ENCODE measurements at regions not wholly inside any gene's neighbourhood (a gene's known extent, or its start where the extent isn't known, plus 50 kb on each side); places are given as distances from the start of the nearest gene placed in this dataset.

- Histone ChIP-seq H3K4me1 (ENCODE audit: control insufficient read depth, insufficient read depth, low read length) (no peaks in the 10 kb centered on the region), H3K27me3 (ENCODE audit: control insufficient read depth, insufficient read depth, low read length) (no peaks in the 10 kb centered on the region), H3K9me3 (replicated peaks; ENCODE audit: low read length) (peaks cover 99% of the 10 kb centered on the region), H3K36me3 (ENCODE audit: insufficient read depth, low read length) (peaks cover 96% of the 10 kb centered on the region), H3K9ac (ENCODE audit: low read depth, low read length) (no peak overlapping the region), H3K4me3 (ENCODE audit: low read length) (no peak overlapping the region), H3K4me2 (ENCODE audit: low read length) (no peak overlapping the region)
Measured at GRCh38 chr15:25059698-25060471, 105.1 kb downstream of the SNRPN start.

DNA sequence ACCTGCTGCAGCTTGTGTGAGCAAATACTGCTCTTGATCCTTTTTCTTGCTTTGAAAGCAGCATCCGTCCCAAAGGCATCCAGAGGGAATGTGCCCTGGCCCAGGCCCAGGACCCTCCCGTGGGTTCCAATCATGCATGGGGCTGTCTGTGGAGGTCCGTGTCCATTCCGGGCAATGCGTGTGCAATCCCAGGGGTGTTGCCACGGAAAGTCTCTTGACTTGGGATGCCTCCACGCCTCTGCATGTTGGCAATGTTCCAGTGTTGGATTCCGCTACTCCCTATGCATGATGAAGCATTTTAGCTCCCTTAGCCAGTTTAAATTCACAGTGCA is 105.7 kb downstream of the SNRPN start:
- H3K36me3 ChIP-seq (ENCODE audit: insufficient read depth, low read length): peaks cover 96% of the 10 kb centered on the region
- H3K9ac ChIP-seq (ENCODE audit: low read depth, low read length): no peak overlapping the region
- no peaks in the 10 kb centered on the region for H3K27me3 ChIP-seq (ENCODE audit: control insufficient read depth, insufficient read depth, low read length)
- H3K4me2 ChIP-seq (ENCODE audit: low read length): no peak overlapping the region
- no peak overlapping the region for H3K4me3 ChIP-seq (ENCODE audit: low read length)
- peaks cover 99% of the 10 kb centered on the region for H3K9me3 ChIP-seq (replicated peaks; ENCODE audit: low read length)
- H3K4me1 ChIP-seq (ENCODE audit: control insufficient read depth, insufficient read depth, low read length): no peaks in the 10 kb centered on the region

- peaks cover 96% of the 10 kb centered on the region for H3K36me3 ChIP-seq (ENCODE audit: insufficient read depth, low read length)
- no peaks in the 10 kb centered on the region for H3K4me1 ChIP-seq (ENCODE audit: control insufficient read depth, insufficient read depth, low read length)
- H3K4me3 ChIP-seq (ENCODE audit: low read length): no peak overlapping the region
- no peak overlapping the region for H3K9ac ChIP-seq (ENCODE audit: low read depth, low read length)
- no peaks in the 10 kb centered on the region for H3K27me3 ChIP-seq (ENCODE audit: control insufficient read depth, insufficient read depth, low read length)
- peaks cover 99% of the 10 kb centered on the region for H3K9me3 ChIP-seq (replicated peaks; ENCODE audit: low read length)
- no peak overlapping the region for H3K4me2 ChIP-seq (ENCODE audit: low read length)
Measured at GRCh38 chr15:25060996-25061620, 106.3 kb downstream of the SNRPN start.

DNA sequence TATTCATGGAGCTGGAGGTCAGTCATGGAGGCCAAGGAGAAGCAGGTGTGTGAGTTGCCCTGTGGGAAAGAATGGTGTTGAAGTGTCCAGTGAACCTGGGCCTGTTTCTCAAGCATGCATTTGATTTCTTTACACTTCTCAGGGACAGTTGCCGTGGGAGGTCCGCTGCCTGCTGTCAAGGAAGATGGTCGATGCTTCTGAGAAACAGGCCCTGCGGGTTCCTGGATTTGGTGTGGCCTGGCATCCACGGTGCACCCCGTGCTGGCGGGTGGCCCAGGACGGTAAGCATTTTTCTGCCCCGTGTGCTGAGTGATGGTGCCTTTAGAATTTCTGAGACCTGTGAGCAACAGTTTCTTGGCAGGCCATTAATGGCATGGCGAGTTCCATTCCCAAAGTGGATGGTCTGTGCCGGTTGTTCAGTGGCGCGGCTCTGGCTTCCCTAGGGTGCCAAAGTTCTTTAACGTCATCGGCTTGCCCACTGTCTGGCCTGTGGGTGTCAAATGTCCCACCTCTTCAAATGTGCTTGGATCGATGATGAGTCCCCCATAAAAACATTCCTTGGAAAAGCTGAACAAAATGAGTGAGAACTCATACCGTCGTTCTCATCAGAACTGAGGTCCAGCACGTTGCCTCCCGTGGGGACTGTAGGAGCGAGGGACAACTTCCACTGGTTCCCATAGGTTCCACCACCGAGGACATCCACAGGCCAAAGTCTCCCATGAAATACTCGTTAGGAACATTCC is 107.2 kb downstream of the SNRPN start:
- no peak overlapping the region for H3K4me2 ChIP-seq (ENCODE audit: low read length)
- H3K27me3 ChIP-seq (ENCODE audit: control insufficient read depth, insufficient read depth, low read length): no peaks in the 10 kb centered on the region
- H3K36me3 ChIP-seq (ENCODE audit: insufficient read depth, low read length): peaks cover 96% of the 10 kb centered on the region
- H3K9me3 ChIP-seq (replicated peaks; ENCODE audit: low read length): peaks cover 99% of the 10 kb centered on the region
- H3K9ac ChIP-seq (ENCODE audit: low read depth, low read length): no peak overlapping the region
- H3K4me3 ChIP-seq (ENCODE audit: low read length): peak overlapping the region; percentile 13
- no peaks in the 10 kb centered on the region for H3K4me1 ChIP-seq (ENCODE audit: control insufficient read depth, insufficient read depth, low read length)

GRCh38 chr15:25062551-25063430 is 108.0 kb downstream of the SNRPN start:
- Histone ChIP-seq H3K4me3 (ENCODE audit: low read length) (peak overlapping the region; percentile 13), H3K36me3 (ENCODE audit: insufficient read depth, low read length) (peaks cover 99% of the 10 kb centered on the region), H3K9ac (ENCODE audit: low read depth, low read length) (no peak overlapping the region), H3K4me1 (ENCODE audit: control insufficient read depth, insufficient read depth, low read length) (no peaks in the 10 kb centered on the region), H3K4me2 (ENCODE audit: low read length) (no peak overlapping the region), H3K27me3 (ENCODE audit: control insufficient read depth, insufficient read depth, low read length) (no peaks in the 10 kb centered on the region), H3K9me3 (replicated peaks; ENCODE audit: low read length) (peaks cover 99% of the 10 kb centered on the region)

- peaks cover 99% of the 10 kb centered on the region for H3K9me3 ChIP-seq (replicated peaks; ENCODE audit: low read length)
- H3K27me3 ChIP-seq (ENCODE audit: control insufficient read depth, insufficient read depth, low read length): no peaks in the 10 kb centered on the region
- no peak overlapping the region for H3K4me3 ChIP-seq (ENCODE audit: low read length)
- no peak overlapping the region for H3K4me2 ChIP-seq (ENCODE audit: low read length)
- no peaks in the 10 kb centered on the region for H3K4me1 ChIP-seq (ENCODE audit: control insufficient read depth, insufficient read depth, low read length)
- H3K36me3 ChIP-seq (ENCODE audit: insufficient read depth, low read length): peaks cover 99% of the 10 kb centered on the region
- H3K9ac ChIP-seq (ENCODE audit: low read depth, low read length): no peak overlapping the region
Measured at GRCh38 chr15:25065286-25065685, 110.5 kb downstream of the SNRPN start.

GRCh38 chr15:25065876-25066275 is 111.1 kb downstream of the SNRPN start:
- Histone ChIP-seq H3K4me3 (ENCODE audit: low read length) (no peak overlapping the region), H3K4me2 (ENCODE audit: low read length) (no peak overlapping the region), H3K27me3 (ENCODE audit: control insufficient read depth, insufficient read depth, low read length) (no peaks in the 10 kb centered on the region), H3K9me3 (replicated peaks; ENCODE audit: low read length) (peaks cover 99% of the 10 kb centered on the region), H3K36me3 (ENCODE audit: insufficient read depth, low read length) (peaks cover 99% of the 10 kb centered on the region), H3K9ac (ENCODE audit: low read depth, low read length) (no peak overlapping the region), H3K4me1 (ENCODE audit: control insufficient read depth, insufficient read depth, low read length) (no peaks in the 10 kb centered on the region)

DNA sequence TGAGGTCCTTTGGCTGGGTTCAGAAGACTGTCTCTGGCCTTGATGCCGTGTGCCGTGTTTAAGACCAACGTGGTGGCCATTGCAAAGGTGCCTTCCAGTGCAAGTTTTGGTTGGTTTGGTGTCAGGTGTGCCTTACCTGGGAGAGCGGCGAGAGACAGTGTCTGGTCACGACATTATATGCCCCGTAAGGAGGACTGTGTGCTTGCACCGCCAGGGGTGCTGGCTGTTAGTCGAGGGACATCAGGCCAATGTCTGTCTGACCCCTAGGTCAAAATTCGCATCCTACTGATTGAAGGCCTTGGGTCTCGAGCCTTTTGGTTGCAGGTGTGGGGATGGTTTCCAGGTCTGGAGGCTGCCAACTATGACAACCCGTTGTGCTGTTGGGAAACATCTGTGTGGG is 111.9 kb downstream of the SNRPN start:
- H3K4me2 ChIP-seq (ENCODE audit: low read length): no peak overlapping the region
- peaks cover 99% of the 10 kb centered on the region for H3K9me3 ChIP-seq (replicated peaks; ENCODE audit: low read length)
- H3K36me3 ChIP-seq (ENCODE audit: insufficient read depth, low read length): peaks cover 99% of the 10 kb centered on the region
- H3K9ac ChIP-seq (ENCODE audit: low read depth, low read length): no peak overlapping the region
- H3K27me3 ChIP-seq (ENCODE audit: control insufficient read depth, insufficient read depth, low read length): no peaks in the 10 kb centered on the region
- H3K4me3 ChIP-seq (ENCODE audit: low read length): no peak overlapping the region
- H3K4me1 ChIP-seq (ENCODE audit: control insufficient read depth, insufficient read depth, low read length): no peaks in the 10 kb centered on the region

- peaks cover 100% of the 10 kb centered on the region for H3K9me3 ChIP-seq (replicated peaks; ENCODE audit: low read length)
- no peak overlapping the region for H3K4me2 ChIP-seq (ENCODE audit: low read length)
- H3K9ac ChIP-seq (ENCODE audit: low read depth, low read length): no peak overlapping the region
- H3K36me3 ChIP-seq (ENCODE audit: insufficient read depth, low read length): peaks cover 99% of the 10 kb centered on the region
- H3K4me3 ChIP-seq (ENCODE audit: low read length): no peak overlapping the region
- H3K4me1 ChIP-seq (ENCODE audit: control insufficient read depth, insufficient read depth, low read length): no peaks in the 10 kb centered on the region
- no peaks in the 10 kb centered on the region for H3K27me3 ChIP-seq (ENCODE audit: control insufficient read depth, insufficient read depth, low read length)
Measured at GRCh38 chr15:25067725-25068309, 113.0 kb downstream of the SNRPN start.

DNA sequence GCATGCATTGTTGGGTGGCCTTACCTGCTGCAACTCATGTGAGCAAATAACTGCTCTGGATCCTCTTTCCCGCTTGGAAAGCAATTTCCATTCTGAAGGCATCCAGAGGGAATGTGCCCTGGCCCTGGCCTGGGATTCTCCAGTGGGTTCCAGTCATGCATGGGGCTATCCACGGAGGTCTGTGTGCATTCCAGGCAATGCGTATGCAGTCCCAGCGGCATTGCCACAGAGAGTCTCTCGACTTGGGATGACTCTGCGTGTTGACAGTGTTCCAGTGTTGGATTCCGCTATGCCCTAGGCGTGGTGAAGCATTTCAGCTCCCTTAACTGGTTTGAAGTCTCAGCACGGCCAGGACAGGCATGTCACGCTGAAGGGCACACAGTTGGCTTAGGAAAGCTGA is 113.9 kb downstream of the SNRPN start:
- H3K36me3 ChIP-seq (ENCODE audit: insufficient read depth, low read length): peaks cover 99% of the 10 kb centered on the region
- no peak overlapping the region for H3K4me2 ChIP-seq (ENCODE audit: low read length)
- no peaks in the 10 kb centered on the region for H3K4me1 ChIP-seq (ENCODE audit: control insufficient read depth, insufficient read depth, low read length)
- no peak overlapping the region for H3K4me3 ChIP-seq (ENCODE audit: low read length)
- H3K9me3 ChIP-seq (replicated peaks; ENCODE audit: low read length): peaks cover 99% of the 10 kb centered on the region
- no peak overlapping the region for H3K9ac ChIP-seq (ENCODE audit: low read depth, low read length)
- no peaks in the 10 kb centered on the region for H3K27me3 ChIP-seq (ENCODE audit: control insufficient read depth, insufficient read depth, low read length)
